ENCODE measurements at regions not wholly inside any gene's neighbourhood (a gene's known extent, or its start where the extent isn't known, plus 50 kb on each side); places are given as distances from the start of the nearest gene placed in this dataset.

- no peak for DNase-seq (ENCODE audit: low spot score)
Measured at GRCh38 chr5:31137676-31138075, 55.8 kb upstream of the CDH6 start.

GRCh38 chr5:31135542-31135941 is 57.9 kb upstream of the CDH6 start:
- no peak for DNase-seq (ENCODE audit: low spot score)

- no peak for DNase-seq (ENCODE audit: low spot score)
Measured at GRCh38 chr5:31133488-31133887, 60.0 kb upstream of the CDH6 start.

GRCh38 chr5:31131381-31131891 is 62.0 kb upstream of the CDH6 start:
- no peak for DNase-seq (ENCODE audit: low spot score)

- DNase-seq (ENCODE audit: low spot score): no peak
Measured at GRCh38 chr5:31130676-31131075, 62.8 kb upstream of the CDH6 start.

GRCh38 chr5:31124651-31125305 is 68.7 kb upstream of the CDH6 start:
- no peak for DNase-seq (ENCODE audit: low spot score)

- no peak for DNase-seq (ENCODE audit: low spot score)
Measured at GRCh38 chr5:31124026-31124425, 69.5 kb upstream of the CDH6 start.

- no peak for DNase-seq (ENCODE audit: low spot score)
Measured at GRCh38 chr5:31122998-31123951, 70.2 kb upstream of the CDH6 start.

GRCh38 chr5:31121224-31121623 is 72.3 kb upstream of the CDH6 start:
- no peak for DNase-seq (ENCODE audit: low spot score)

- DNase-seq (ENCODE audit: low spot score): no peak
Measured at GRCh38 chr5:31120642-31120948, 72.9 kb upstream of the CDH6 start.

- no peak for DNase-seq (ENCODE audit: low spot score)
Measured at GRCh38 chr5:31119938-31120641, 73.4 kb upstream of the CDH6 start.

- DNase-seq (ENCODE audit: low spot score): no peak
Measured at GRCh38 chr5:31116466-31117031, 76.9 kb upstream of the CDH6 start.

GRCh38 chr5:31114817-31115216 is 78.7 kb upstream of the CDH6 start:
- no peak for DNase-seq (ENCODE audit: low spot score)

GRCh38 chr5:31113666-31114350 is 79.7 kb upstream of the CDH6 start:
- DNase-seq (ENCODE audit: low spot score): no peak

- no peak for DNase-seq (ENCODE audit: low spot score)
Measured at GRCh38 chr5:31113101-31113500, 80.4 kb upstream of the CDH6 start.

GRCh38 chr5:31107091-31107518 is 86.4 kb upstream of the CDH6 start:
- no peak for DNase-seq (ENCODE audit: low spot score)

GRCh38 chr5:31106691-31107090 is 86.8 kb upstream of the CDH6 start:
- no peak for DNase-seq (ENCODE audit: low spot score)

- no peak for DNase-seq (ENCODE audit: low spot score)
Measured at GRCh38 chr5:31106278-31106677, 87.2 kb upstream of the CDH6 start.

- DNase-seq (ENCODE audit: low spot score): no peak
Measured at GRCh38 chr5:31104775-31105174, 88.7 kb upstream of the CDH6 start.

GRCh38 chr5:31100781-31101310 is 92.6 kb upstream of the CDH6 start:
- DNase-seq (ENCODE audit: low spot score): no peak

- no peak for DNase-seq (ENCODE audit: low spot score)
Measured at GRCh38 chr5:31100047-31100575, 93.4 kb upstream of the CDH6 start.
